ENCODE measurements at regions not wholly inside any gene's neighbourhood (a gene's known extent, or its start where the extent isn't known, plus 50 kb on each side); places are given as distances from the start of the nearest gene placed in this dataset.

- Histone ChIP-seq H3K27ac (no peak overlapping the region), H2AFZ (ENCODE audit: low read depth) (no peak overlapping the region), H4K20me1 (ENCODE audit: insufficient read depth) (no peaks in the 10 kb centered on the region), H3K79me2 (ENCODE audit: insufficient read depth, low read depth) (no peaks in the 10 kb centered on the region), H3K4me1 (ENCODE audit: low read depth, poor library complexity, severe bottlenecking) (peaks cover 13% of the 10 kb centered on the region), H3K27me3 (ENCODE audit: insufficient read depth, low read depth) (no peaks in the 10 kb centered on the region), H3K9ac (no peak overlapping the region), H3K36me3 (ENCODE audit: insufficient read depth) (no peaks in the 10 kb centered on the region), H3K4me2 (no peak overlapping the region), H3K4me3 (IDR thresholded peaks at IDR 0.05; ENCODE audit: insufficient read depth, low read depth, low read length) (no peak overlapping the region)
- TF ChIP-seq CTCF (conservative IDR thresholded peaks at IDR 0.05; ENCODE audit: low read depth, low read length), result no peak
These were observed 397.4 kb downstream of the PCNX1 start for GRCh38 chr14:71304690-71305089.

DNA sequence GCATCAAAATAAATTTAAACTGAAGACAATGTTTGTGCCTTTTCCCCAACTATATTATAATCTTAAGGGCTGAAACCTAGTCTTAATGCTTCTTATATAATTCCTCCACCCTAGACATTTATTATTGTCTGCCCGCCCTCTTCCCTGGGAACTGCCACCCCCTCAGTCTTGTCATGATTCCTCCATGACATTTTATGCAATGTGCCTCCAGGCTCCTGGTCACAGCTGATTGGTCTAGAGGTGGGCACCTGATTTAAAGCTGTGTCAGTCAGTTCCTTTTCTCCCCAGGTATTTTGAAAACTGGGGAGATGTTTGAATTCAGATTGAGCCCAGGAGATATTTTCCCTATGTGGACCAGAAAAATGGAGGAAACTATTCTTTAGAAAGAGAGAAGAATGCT, 401.4 kb downstream of the PCNX1 start:
- Histone ChIP-seq H3K4me2 (no peak overlapping the region), H3K79me2 (ENCODE audit: insufficient read depth, low read depth) (no peaks in the 10 kb centered on the region), H3K27me3 (ENCODE audit: insufficient read depth, low read depth) (no peaks in the 10 kb centered on the region), H2AFZ (ENCODE audit: low read depth) (no peak overlapping the region), H3K4me1 (ENCODE audit: low read depth, poor library complexity, severe bottlenecking) (no peaks in the 10 kb centered on the region), H3K9ac (no peak overlapping the region), H3K4me3 (IDR thresholded peaks at IDR 0.05; ENCODE audit: insufficient read depth, low read depth, low read length) (no peak overlapping the region), H4K20me1 (ENCODE audit: insufficient read depth) (no peaks in the 10 kb centered on the region), H3K36me3 (ENCODE audit: insufficient read depth) (no peaks in the 10 kb centered on the region), H3K27ac (no peak overlapping the region)
- no peak for TF ChIP-seq CTCF (conservative IDR thresholded peaks at IDR 0.05; ENCODE audit: low read depth, low read length)

DNA sequence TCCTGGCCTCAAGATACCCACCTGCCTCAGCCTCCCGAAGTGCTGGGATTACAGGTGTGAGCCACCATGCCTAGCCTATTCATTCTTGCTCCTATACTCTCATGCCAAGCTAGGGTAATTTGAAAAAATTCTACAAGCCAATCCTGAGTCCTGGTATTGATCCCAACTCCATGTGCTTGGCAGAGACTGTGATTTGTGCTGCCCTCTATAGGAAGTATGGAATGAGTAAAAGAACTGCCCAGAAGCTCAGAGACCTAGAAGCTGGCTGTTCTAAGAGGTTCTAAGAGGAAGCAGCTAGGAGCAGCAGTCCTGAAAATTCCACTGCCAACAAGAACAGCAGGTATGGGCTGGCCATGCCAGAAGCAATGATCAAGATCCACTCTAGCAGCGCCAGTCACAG, 402.5 kb downstream of the PCNX1 start:
- Histone ChIP-seq H3K27me3 (ENCODE audit: insufficient read depth, low read depth) (no peaks in the 10 kb centered on the region), H2AFZ (ENCODE audit: low read depth) (no peak overlapping the region), H3K36me3 (ENCODE audit: insufficient read depth) (no peaks in the 10 kb centered on the region), H4K20me1 (ENCODE audit: insufficient read depth) (no peaks in the 10 kb centered on the region), H3K27ac (no peak overlapping the region), H3K4me3 (IDR thresholded peaks at IDR 0.05; ENCODE audit: insufficient read depth, low read depth, low read length) (no peak overlapping the region), H3K4me2 (no peak overlapping the region), H3K9ac (no peak overlapping the region), H3K4me1 (ENCODE audit: low read depth, poor library complexity, severe bottlenecking) (no peaks in the 10 kb centered on the region), H3K79me2 (ENCODE audit: insufficient read depth, low read depth) (no peaks in the 10 kb centered on the region)
- no peak for TF ChIP-seq CTCF (conservative IDR thresholded peaks at IDR 0.05; ENCODE audit: low read depth, low read length)

DNA sequence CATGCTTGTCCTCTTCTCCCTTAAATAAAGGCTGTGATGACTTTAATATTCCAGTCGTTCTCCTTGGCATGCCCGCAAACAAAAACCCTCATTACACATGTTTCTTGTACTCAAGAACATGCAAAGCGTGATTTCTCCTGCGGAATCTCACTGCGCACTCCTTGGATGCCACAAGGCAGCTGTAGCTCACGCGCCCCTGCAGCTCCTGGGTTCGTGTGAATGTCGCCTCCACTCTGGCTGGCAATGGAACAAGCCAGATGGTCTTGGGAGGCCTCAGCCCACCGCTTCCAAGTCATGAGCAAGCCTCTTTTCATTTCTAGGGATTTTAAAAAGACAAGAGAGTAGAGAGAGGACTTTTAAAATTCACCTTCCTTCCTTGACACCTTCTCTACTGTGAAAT, 403.8 kb downstream of the PCNX1 start:
- no peak overlapping the region for H3K27ac ChIP-seq
- H3K4me1 ChIP-seq (ENCODE audit: low read depth, poor library complexity, severe bottlenecking), result no peaks in the 10 kb centered on the region
- no peak overlapping the region for H3K4me2 ChIP-seq
- H3K36me3 ChIP-seq (ENCODE audit: insufficient read depth), result no peaks in the 10 kb centered on the region
- H2AFZ ChIP-seq (ENCODE audit: low read depth), result no peak overlapping the region
- H3K79me2 ChIP-seq (ENCODE audit: insufficient read depth, low read depth), result no peaks in the 10 kb centered on the region
- H3K4me3 ChIP-seq (IDR thresholded peaks at IDR 0.05; ENCODE audit: insufficient read depth, low read depth, low read length), result no peak overlapping the region
- no peaks in the 10 kb centered on the region for H3K27me3 ChIP-seq (ENCODE audit: insufficient read depth, low read depth)
- no peak overlapping the region for H3K9ac ChIP-seq
- no peaks in the 10 kb centered on the region for H4K20me1 ChIP-seq (ENCODE audit: insufficient read depth)
- no peak for TF ChIP-seq CTCF (conservative IDR thresholded peaks at IDR 0.05; ENCODE audit: low read depth, low read length)

GRCh38 chr14:71314717-71315116, 407.5 kb downstream of the PCNX1 start:
- H3K4me2 ChIP-seq, result no peak overlapping the region

More at GRCh38 chr14:71314717-71315116, 407.5 kb downstream of the PCNX1 start:
- Histone ChIP-seq H3K79me2 (ENCODE audit: insufficient read depth, low read depth) (no peaks in the 10 kb centered on the region), H3K4me1 (ENCODE audit: low read depth, poor library complexity, severe bottlenecking) (peaks cover 7% of the 10 kb centered on the region), H4K20me1 (ENCODE audit: insufficient read depth) (no peaks in the 10 kb centered on the region), H3K4me3 (IDR thresholded peaks at IDR 0.05; ENCODE audit: insufficient read depth, low read depth, low read length) (no peak overlapping the region), H3K36me3 (ENCODE audit: insufficient read depth) (no peaks in the 10 kb centered on the region), H3K27me3 (ENCODE audit: insufficient read depth, low read depth) (no peaks in the 10 kb centered on the region), H2AFZ (ENCODE audit: low read depth) (no peak overlapping the region), H3K9ac (no peak overlapping the region), H3K27ac (no peak overlapping the region)
- TF ChIP-seq CTCF (conservative IDR thresholded peaks at IDR 0.05; ENCODE audit: low read depth, low read length), result no peak
